ENCODE measurements at regions not wholly inside any gene's neighbourhood (a gene's known extent, or its start where the extent isn't known, plus 50 kb on each side); places are given as distances from the start of the nearest gene placed in this dataset.

GRCh38 chr1:200292699-200293098 lies 117.1 kb downstream of the ZNF281 start:
- H3K4me3 Mint-ChIP-seq, result no peak overlapping the region
- peaks cover 13% of the 10 kb centered on the region for H3K4me1 Mint-ChIP-seq
- no peaks in the 10 kb centered on the region for H3K27me3 Mint-ChIP-seq

GRCh38 chr1:200291106-200291505 lies 118.7 kb downstream of the ZNF281 start:
- Histone ChIP-seq H4K20me1 (ENCODE audit: control insufficient read depth, insufficient read depth, low read length, poor library complexity, severe bottlenecking) (no peaks in the 10 kb centered on the region), H3K9ac (ENCODE audit: low read length) (no peak overlapping the region), H3K79me2 (ENCODE audit: control insufficient read depth, insufficient read depth, low read length) (no peaks in the 10 kb centered on the region), H3K27ac (ENCODE audit: low read length in 2 of 2) (no peak overlapping the region), H3K4me3 (ENCODE audit: control extremely low read depth in 1 of 5, extremely low read depth in 1 of 5, insufficient read depth in 1 of 5, low read depth in 2 of 5, low read length in 4 of 5) (no peak overlapping the region), H3K4me2 (replicated peaks; ENCODE audit: low read depth, low read length, poor library complexity, severe bottlenecking) (no peak overlapping the region), H3K27me3 (replicated peaks in 1 of 4; ENCODE audit: control extremely low read depth in 1 of 4, control insufficient read depth in 3 of 4, insufficient read depth in 4 of 4, low read length in 3 of 4) (no peaks in the 10 kb centered on the region), H3K4me1 (ENCODE audit: control insufficient read depth in 2 of 2, insufficient read depth in 2 of 2, low read length in 2 of 2) (peaks cover 13 to 14% of the 10 kb centered on the region in 2 donors), H3K36me3 (replicated peaks in 1 of 2; ENCODE audit: control extremely low read depth in 1 of 2, control insufficient read depth in 1 of 2, extremely low read depth in 1 of 2, insufficient read depth in 2 of 2, low read length in 1 of 2) (no peaks in the 10 kb centered on the region), H3K9me3 (ENCODE audit: control extremely low read depth in 1 of 3, control insufficient read depth in 2 of 3, insufficient read depth in 1 of 3, low read length in 2 of 3) (no peaks in the 10 kb centered on the region), H2AFZ (ENCODE audit: insufficient read depth, low read depth, low read length, poor library complexity, severe bottlenecking) (no peak overlapping the region)
- DNase-seq (no peak), ATAC-seq (ENCODE audit: low read depth) (no peak)
- Mint-ChIP-seq H3K9me3 (ENCODE audit: insufficient read depth) (no peaks in the 10 kb centered on the region), H3K4me3 (no peak overlapping the region), H3K27me3 (no peaks in the 10 kb centered on the region), H3K27ac (no peak overlapping the region), H3K4me1 (peaks cover 22% of the 10 kb centered on the region)
- CTCF ChIA-PET, result interaction anchor here (1.2 kb wide), 1 partner anchor 17 kb away, joined by 3 read pairs; no protein-coding TSS in a partner anchor
- 91% methylated on average over 1 of the region's 2 CpGs for WGBS (ENCODE audit: insufficient coverage)
- POLR2A ChIA-PET, result no interaction called here
- no peak for TF ChIP-seq CTCF (IDR thresholded peaks at IDR 0.05)
- TF ChIP-seq EZH2 (IDR thresholded peaks at IDR 0.05; ENCODE audit: borderline replicate concordance, insufficient read depth, low read depth, low read length, poor library complexity, severe bottlenecking), result no peak
- intact Hi-C loops (cut with micrococcal nuclease), result no loop called here

More at GRCh38 chr1:200292699-200293098, 117.1 kb downstream of the ZNF281 start:
- ATAC-seq (ENCODE audit: low read depth) (no peak), DNase-seq (no peak)
- Histone ChIP-seq H3K9me3 (ENCODE audit: control extremely low read depth in 1 of 3, control insufficient read depth in 2 of 3, insufficient read depth in 1 of 3, low read length in 2 of 3) (no peaks in the 10 kb centered on the region), H4K20me1 (ENCODE audit: control insufficient read depth, insufficient read depth, low read length, poor library complexity, severe bottlenecking) (no peaks in the 10 kb centered on the region), H3K36me3 (replicated peaks in 1 of 2; ENCODE audit: control extremely low read depth in 1 of 2, control insufficient read depth in 1 of 2, extremely low read depth in 1 of 2, insufficient read depth in 2 of 2, low read length in 1 of 2) (no peaks in the 10 kb centered on the region), H3K9ac (ENCODE audit: low read length) (no peak overlapping the region), H2AFZ (ENCODE audit: insufficient read depth, low read depth, low read length, poor library complexity, severe bottlenecking) (no peak overlapping the region), H3K79me2 (ENCODE audit: control insufficient read depth, insufficient read depth, low read length) (no peaks in the 10 kb centered on the region), H3K27ac (ENCODE audit: low read length in 2 of 2) (no peak overlapping the region), H3K4me3 (ENCODE audit: control extremely low read depth in 1 of 5, extremely low read depth in 1 of 5, insufficient read depth in 1 of 5, low read depth in 2 of 5, low read length in 4 of 5) (no peak overlapping the region), H3K4me2 (replicated peaks; ENCODE audit: low read depth, low read length, poor library complexity, severe bottlenecking) (no peak overlapping the region), H3K27me3 (replicated peaks in 1 of 4; ENCODE audit: control extremely low read depth in 1 of 4, control insufficient read depth in 3 of 4, insufficient read depth in 4 of 4, low read length in 3 of 4) (no peaks in the 10 kb centered on the region), H3K4me1 (ENCODE audit: control insufficient read depth in 2 of 2, insufficient read depth in 2 of 2, low read length in 2 of 2) (peaks cover 3 to 4% of the 10 kb centered on the region in 2 donors)
- no peak for TF ChIP-seq CTCF (IDR thresholded peaks at IDR 0.05)
- TF ChIP-seq EZH2 (IDR thresholded peaks at IDR 0.05; ENCODE audit: borderline replicate concordance, insufficient read depth, low read depth, low read length, poor library complexity, severe bottlenecking), result no peak
- Mint-ChIP-seq H3K9me3 (ENCODE audit: insufficient read depth) (no peaks in the 10 kb centered on the region), H3K27ac (no peak overlapping the region)
- intact Hi-C loops (cut with micrococcal nuclease), result no loop called here
- 86% methylated on average over 1 of the region's 2 CpGs for WGBS (ENCODE audit: insufficient coverage)
- POLR2A ChIA-PET, result no interaction called here
- CTCF ChIA-PET, result no interaction called here
